CD4-positive, alpha-beta T cell treated with Interleukin-6 at 100 ng/mL for 8 hours (primary cell): ENCODE measurements at regions not wholly inside any gene's neighbourhood (a gene's known extent, or its start where the extent isn't known, plus 50 kb on each side); places are given as distances from the start of the nearest gene placed in this dataset.
"Not testable (repeated sequence)": the region's sequence is repeated elsewhere in the genome, so short reads cannot be mapped to it uniquely, and the experiment has no call there.

Experiments used
- DNase-seq: peaks from one replicate; pipeline ENCODE4 v3.0.0-alpha.2; 2020; ENCODE audit warnings: mixed read lengths, low spot score

GRCh38 chr4:13893987-13894386 lies 266.5 kb upstream of the BOD1L1 start:
- no peak for DNase-seq

GRCh38 chr4:13900780-13901179 lies 273.3 kb upstream of the BOD1L1 start:
- no peak for DNase-seq

GRCh38 chr4:13902146-13902545 lies 274.6 kb upstream of the BOD1L1 start:
- no peak for DNase-seq

GRCh38 chr4:13903061-13903460 lies 275.5 kb upstream of the BOD1L1 start:
- no peak for DNase-seq

GRCh38 chr4:13903901-13904300 lies 276.4 kb upstream of the BOD1L1 start:
- DNase-seq, result no peak

- DNase-seq, result no peak
These were observed 278.0 kb upstream of the BOD1L1 start for GRCh38 chr4:13905543-13905942.

GRCh38 chr4:13906727-13907126 lies 279.2 kb upstream of the BOD1L1 start:
- no peak for DNase-seq

GRCh38 chr4:13907255-13907751 lies 279.8 kb upstream of the BOD1L1 start:
- no peak for DNase-seq

GRCh38 chr4:13908455-13908854 lies 280.9 kb upstream of the BOD1L1 start:
- DNase-seq, result no peak

GRCh38 chr4:13910556-13910955 lies 283.0 kb upstream of the BOD1L1 start:
- no peak for DNase-seq

GRCh38 chr4:13911256-13911655 lies 283.7 kb upstream of the BOD1L1 start:
- no peak for DNase-seq

- DNase-seq, result no peak
These were observed 285.0 kb upstream of the BOD1L1 start for GRCh38 chr4:13912436-13912925.

GRCh38 chr4:13912966-13913365 lies 285.4 kb upstream of the BOD1L1 start:
- no peak for DNase-seq

GRCh38 chr4:13917015-13917414 lies 289.5 kb upstream of the BOD1L1 start:
- DNase-seq, result no peak

- DNase-seq, result no peak
These were observed 290.6 kb upstream of the BOD1L1 start for GRCh38 chr4:13918110-13918509.

GRCh38 chr4:13918991-13919441 lies 291.5 kb upstream of the BOD1L1 start:
- DNase-seq, result no peak

- DNase-seq, result no peak
These were observed 292.8 kb upstream of the BOD1L1 start for GRCh38 chr4:13920111-13920875.

GRCh38 chr4:13920901-13921300 lies 293.4 kb upstream of the BOD1L1 start:
- no peak for DNase-seq

GRCh38 chr4:13921805-13922204 lies 294.3 kb upstream of the BOD1L1 start:
- no peak for DNase-seq

- DNase-seq, result no peak
These were observed 294.9 kb upstream of the BOD1L1 start for GRCh38 chr4:13922459-13922858.

GRCh38 chr4:13922873-13923645 lies 295.5 kb upstream of the BOD1L1 start:
- DNase-seq, result no peak

GRCh38 chr4:13924900-13925299 lies 297.4 kb upstream of the BOD1L1 start:
- not testable (repeated sequence) for DNase-seq

GRCh38 chr4:13928214-13928613 lies 300.7 kb upstream of the BOD1L1 start:
- DNase-seq, result no peak
